HG03025 (cell line): ENCODE measurements at regions not wholly inside any gene's neighbourhood (a gene's known extent, or its start where the extent isn't known, plus 50 kb on each side); places are given as distances from the start of the nearest gene placed in this dataset.
"Not testable (repeated sequence)": the region's sequence is repeated elsewhere in the genome, so short reads cannot be mapped to it uniquely, and the experiment has no call there.

Experiments
- ATAC-seq: cut with Tn5 transposase; IDR thresholded peaks from one replicate; pipeline ENCODE4 v1.9.1; 2021; ENCODE audit warnings: mild to moderate bottlenecking, moderate library complexity; ENCODE audit not compliant: unreplicated experiment, low FRiP score

- ATAC-seq, result not testable (repeated sequence)
Observed at GRCh38 chr14:105620865-105621471, 94.6 kb downstream of the TMEM121 start.

GRCh38 chr14:105621479-105622328 is 95.3 kb downstream of the TMEM121 start:
- ATAC-seq, result not testable (repeated sequence)

- ATAC-seq, result no peak
Observed at GRCh38 chr14:105622329-105622955, 96.1 kb downstream of the TMEM121 start.

GRCh38 chr14:105623178-105623577 is 96.8 kb downstream of the TMEM121 start:
- not testable (repeated sequence) for ATAC-seq

GRCh38 chr14:105624346-105624745 is 98.0 kb downstream of the TMEM121 start:
- ATAC-seq, result not testable (repeated sequence)

GRCh38 chr14:105624749-105625434 is 98.5 kb downstream of the TMEM121 start:
- not testable (repeated sequence) for ATAC-seq

- not testable (repeated sequence) for ATAC-seq
Observed at GRCh38 chr14:105625448-105625847, 99.1 kb downstream of the TMEM121 start.

GRCh38 chr14:105626111-105626510 is 99.7 kb downstream of the TMEM121 start:
- not testable (repeated sequence) for ATAC-seq

GRCh38 chr14:105626651-105627050 is 100.3 kb downstream of the TMEM121 start:
- ATAC-seq, result not testable (repeated sequence)

GRCh38 chr14:105627287-105627686 is 100.9 kb downstream of the TMEM121 start:
- ATAC-seq, result not testable (repeated sequence)

GRCh38 chr14:105627701-105628100 is 101.3 kb downstream of the TMEM121 start:
- ATAC-seq, result no peak

- ATAC-seq, result not testable (repeated sequence)
Observed at GRCh38 chr14:105628126-105628525, 101.7 kb downstream of the TMEM121 start.

GRCh38 chr14:105628531-105629067 is 102.2 kb downstream of the TMEM121 start:
- ATAC-seq, result not testable (repeated sequence)

- not testable (repeated sequence) for ATAC-seq
Observed at GRCh38 chr14:105629091-105629885, 102.9 kb downstream of the TMEM121 start.

GRCh38 chr14:105629886-105630215 is 103.5 kb downstream of the TMEM121 start:
- no peak for ATAC-seq

GRCh38 chr14:105630293-105630934 is 104.0 kb downstream of the TMEM121 start:
- ATAC-seq, result not testable (repeated sequence)

GRCh38 chr14:105630935-105631779 is 104.8 kb downstream of the TMEM121 start:
- not testable (repeated sequence) for ATAC-seq

- no peak for ATAC-seq
Observed at GRCh38 chr14:105632010-105632409, 105.6 kb downstream of the TMEM121 start.
